Ascending aorta (tissue), 2 donors: ENCODE measurements at regions not wholly inside any gene's neighbourhood (a gene's known extent, or its start where the extent isn't known, plus 50 kb on each side); places are given as distances from the start of the nearest gene placed in this dataset.

Experiments
- DNase-seq, 2 donors: peaks; one replicate each; pipeline ENCODE4 v3.0.0-alpha.2; 2019; ENCODE audit warnings: low spot score in 2 of 2
- H3K27ac ChIP-seq, 2 donors: fragments of 200-600 bp; sonication (generic); one replicate each; pipeline ENCODE4 v1.5.1; 2016 to 2017; ENCODE audit warnings: mild to moderate bottlenecking in 1 of 2
- H3K27me3 ChIP-seq: fragments of 200-600 bp; sonication (generic); one replicate; pipeline ENCODE4 v1.5.1; 2017
- H3K36me3 ChIP-seq, 2 donors: fragments of 200-600 bp; sonication (generic); one replicate each; pipeline ENCODE4 v1.5.1; 2016
- H3K4me1 ChIP-seq, 2 donors: fragments of 200-600 bp; sonication (generic); one replicate each; pipeline ENCODE4 v1.5.1; 2016 to 2017; ENCODE audit warnings: mild to moderate bottlenecking in 1 of 2
- H3K4me3 ChIP-seq, 2 donors: fragments of 200-600 bp; sonication (generic); one replicate each; pipeline ENCODE4 v1.5.1; 2016 to 2017; ENCODE audit warnings: mild to moderate bottlenecking in 1 of 2
- H3K9me3 ChIP-seq, 2 donors: fragments of 200-600 bp; sonication (generic); one replicate each; pipeline ENCODE4 v1.5.1; 2016
- CTCF ChIP-seq, 3 experiments: fragments of 200-600 bp in 2 of 3; fragments of 450-650 bp in 1 of 3; sonication (generic) in 2 of 3; IDR thresholded peaks; one replicate each; pipeline ENCODE4 v1.5.1; 2016 to 2019; ENCODE audit warnings: antibody characterized with exemption in 3 of 3, mild to moderate bottlenecking in 1 of 3, moderate library complexity in 1 of 3
- intact Hi-C: fragments of 100-400 bp; cut with DNase I; formaldehyde crosslinking; loops from one replicate; pipeline ENCODE4 v1.15.1; 2023

DNA sequence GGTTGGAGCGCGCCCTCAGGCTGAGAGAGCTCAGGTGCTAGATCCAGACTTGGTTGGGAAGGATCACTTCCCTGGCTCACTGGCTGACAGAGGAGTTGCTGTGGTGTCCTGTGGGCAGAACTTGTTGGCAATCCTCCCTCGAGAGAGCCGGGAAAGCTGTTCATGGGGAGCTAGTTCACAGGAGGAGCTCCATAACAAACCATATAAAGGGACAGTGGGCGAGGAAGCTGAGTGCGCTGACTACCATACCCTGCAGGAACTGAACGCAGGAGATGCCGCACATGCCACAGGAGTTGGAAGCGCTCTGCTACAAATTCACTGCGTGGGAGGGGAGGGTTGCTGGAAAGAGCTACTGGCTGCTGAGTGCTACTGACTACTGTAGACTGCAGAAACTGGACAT lies 243.2 kb downstream of the OGFRL1 start:
- no peaks in the 10 kb centered on the region for H3K9me3 ChIP-seq
- no peaks in the 10 kb centered on the region for H3K36me3 ChIP-seq
- no peak overlapping the region for H3K4me3 ChIP-seq
- no peak overlapping the region for H3K27ac ChIP-seq
- no peak for DNase-seq
- peaks cover 0 to 3% of the 10 kb centered on the region in 2 donors for H3K4me1 ChIP-seq
- no peaks in the 10 kb centered on the region for H3K27me3 ChIP-seq
- no peak for TF ChIP-seq CTCF (IDR thresholded peaks at IDR 0.05)
- intact Hi-C loops: loop anchor here (10.0 kb wide), 2 partner anchors 193 to 353 kb away; partner anchors contain the start of gene RIMS1

- Histone ChIP-seq H3K4me1 (peaks cover 0 to 3% of the 10 kb centered on the region in 2 donors), H3K36me3 (no peaks in the 10 kb centered on the region), H3K9me3 (no peaks in the 10 kb centered on the region), H3K27me3 (no peaks in the 10 kb centered on the region), H3K4me3 (no peak overlapping the region), H3K27ac (no peak overlapping the region)
- TF ChIP-seq CTCF (IDR thresholded peaks at IDR 0.05): peak; percentile 21 to 73 (median 66)
- intact Hi-C loops: loop anchor here (2.0 to 10.0 kb wide), 3 partner anchors 191 to 551 kb away; partner anchors contain the start of gene RIMS1
- DNase-seq: no peak
These were observed 245.3 kb downstream of the OGFRL1 start for GRCh38 chr6:71533939-71534379.

DNA sequence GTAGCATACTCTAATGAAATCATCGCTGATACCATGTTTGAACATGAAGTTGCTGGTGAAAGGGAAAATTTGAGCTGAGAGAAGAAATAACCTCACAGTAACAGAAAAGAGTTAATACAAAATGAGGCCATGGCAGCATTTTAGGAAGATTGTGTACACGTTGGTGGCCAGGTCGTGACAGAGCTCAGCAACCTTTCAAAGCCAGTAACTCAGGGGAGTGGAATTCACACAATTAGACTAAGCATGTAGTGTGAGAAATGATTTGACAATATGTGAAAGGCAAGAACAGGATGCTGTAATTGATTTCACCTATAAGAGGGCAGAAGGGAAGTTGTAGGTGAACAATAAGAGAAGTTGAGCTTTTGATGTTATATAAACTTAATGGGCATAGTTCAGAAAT lies 246.3 kb downstream of the OGFRL1 start:
- Histone ChIP-seq H3K27me3 (no peaks in the 10 kb centered on the region), H3K27ac (no peak overlapping the region), H3K4me3 (no peak overlapping the region), H3K4me1 (peaks cover 0 to 3% of the 10 kb centered on the region in 2 donors), H3K9me3 (no peaks in the 10 kb centered on the region), H3K36me3 (no peaks in the 10 kb centered on the region)
- no peak for TF ChIP-seq CTCF (IDR thresholded peaks at IDR 0.05)
- intact Hi-C loops: loop anchor here (2.0 to 10.0 kb wide), 4 partner anchors 190 to 550 kb away; partner anchors contain the start of gene RIMS1
- DNase-seq: no peak

DNA sequence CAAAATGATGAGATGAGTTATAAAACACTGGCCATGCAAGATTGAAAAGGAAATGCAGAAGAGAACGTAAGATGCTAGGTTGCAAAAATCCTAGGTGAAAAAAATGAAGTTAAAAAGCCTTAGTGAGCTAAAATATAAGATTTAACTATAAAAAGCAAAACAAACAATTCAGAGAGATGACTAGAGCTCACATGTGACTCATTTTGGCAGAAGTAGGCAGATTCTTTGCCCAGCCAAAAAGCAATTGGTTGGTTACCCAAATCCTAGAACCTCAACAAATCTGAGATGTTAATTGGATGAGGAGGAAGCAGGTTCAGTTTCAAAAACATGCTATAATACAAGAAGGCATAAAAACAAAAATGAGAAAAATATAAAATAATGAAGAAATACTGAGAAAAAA lies 249.1 kb downstream of the OGFRL1 start:
- no peak overlapping the region for H3K4me3 ChIP-seq
- H3K36me3 ChIP-seq: no peaks in the 10 kb centered on the region
- H3K4me1 ChIP-seq: peaks cover 0 to 3% of the 10 kb centered on the region in 2 donors
- no peaks in the 10 kb centered on the region for H3K9me3 ChIP-seq
- no peak overlapping the region for H3K27ac ChIP-seq
- no peaks in the 10 kb centered on the region for H3K27me3 ChIP-seq
- DNase-seq: no peak
- intact Hi-C loops: loop anchor here (5.0 to 10.0 kb wide), 3 partner anchors 187 to 500 kb away; partner anchors contain the start of gene RIMS1
- no peak for TF ChIP-seq CTCF (IDR thresholded peaks at IDR 0.05)

DNA sequence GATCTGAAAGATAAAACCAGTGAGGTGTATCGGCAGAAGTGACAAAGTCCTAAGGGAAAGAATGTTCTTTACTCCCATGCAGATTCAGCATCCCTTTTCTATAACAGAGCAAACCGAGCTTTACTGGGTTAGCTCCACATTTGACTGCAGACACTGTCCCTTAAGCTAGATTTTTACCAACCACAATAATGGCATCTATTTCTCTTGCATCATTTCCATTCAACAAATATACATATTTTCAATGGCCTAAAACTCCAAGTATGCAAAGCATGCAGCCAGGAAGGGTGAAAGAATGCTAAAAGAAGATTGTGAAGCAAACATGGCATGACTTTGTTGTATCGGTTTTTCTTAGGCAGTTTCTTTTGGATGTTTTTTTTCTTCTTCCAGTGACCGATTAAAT lies 255.4 kb downstream of the OGFRL1 start:
- Histone ChIP-seq H3K9me3 (no peaks in the 10 kb centered on the region), H3K27ac (no peak overlapping the region), H3K4me3 (no peak overlapping the region), H3K4me1 (no peaks in the 10 kb centered on the region), H3K36me3 (no peaks in the 10 kb centered on the region), H3K27me3 (no peaks in the 10 kb centered on the region)
- no peak for TF ChIP-seq CTCF (IDR thresholded peaks at IDR 0.05)
- DNase-seq: no peak
- intact Hi-C loops: no loop called here

DNA sequence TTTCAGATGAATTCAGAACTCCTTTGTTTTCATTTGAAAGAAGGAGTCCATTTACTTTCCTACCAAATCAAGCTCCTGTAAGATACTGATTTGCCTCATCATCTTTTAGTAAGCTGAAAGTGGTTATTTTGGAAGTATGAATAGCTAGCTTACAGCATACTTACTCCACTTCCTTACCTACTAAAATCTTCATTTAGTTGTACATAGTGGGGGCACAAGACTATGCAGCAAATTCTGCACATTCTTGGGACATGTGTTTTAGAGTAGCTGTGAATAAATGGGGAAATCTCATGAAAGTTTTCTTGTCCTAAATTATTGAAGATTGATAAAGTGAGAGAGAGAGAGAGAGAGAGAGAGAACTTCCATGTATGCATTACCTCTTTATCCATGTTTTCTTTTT lies 256.3 kb downstream of the OGFRL1 start:
- no peak for TF ChIP-seq CTCF (IDR thresholded peaks at IDR 0.05)
- H3K27ac ChIP-seq: no peak overlapping the region
- no peaks in the 10 kb centered on the region for H3K4me1 ChIP-seq
- intact Hi-C loops: no loop called here
- H3K4me3 ChIP-seq: no peak overlapping the region
- DNase-seq: no peak
- no peaks in the 10 kb centered on the region for H3K27me3 ChIP-seq
- H3K9me3 ChIP-seq: no peaks in the 10 kb centered on the region
- no peaks in the 10 kb centered on the region for H3K36me3 ChIP-seq
